ENCODE measurements at regions not wholly inside any gene's neighbourhood (a gene's known extent, or its start where the extent isn't known, plus 50 kb on each side); places are given as distances from the start of the nearest gene placed in this dataset.

DNA sequence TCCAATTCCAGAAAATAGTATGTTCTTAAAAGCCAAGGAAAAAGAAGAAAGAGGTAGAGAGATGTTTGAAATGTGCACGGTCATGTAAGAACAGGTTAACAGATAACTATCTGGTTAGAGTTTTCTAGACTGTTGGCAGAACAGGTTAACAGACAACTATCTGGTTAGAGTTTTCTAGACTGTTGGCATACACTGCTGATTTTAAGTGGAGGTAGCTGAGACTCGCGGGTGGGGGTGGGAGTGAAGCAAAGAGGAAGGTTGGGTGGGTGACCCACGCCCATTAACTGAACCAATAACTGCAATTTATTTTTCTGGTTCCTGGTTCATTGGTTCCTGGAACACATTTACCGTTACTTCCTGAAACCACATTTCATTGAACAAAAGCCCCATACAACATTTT, 157.5 kb downstream of the ELOVL4 start:
- H3F3A ChIP-seq (ENCODE audit: insufficient read depth): no peaks in the 10 kb centered on the region
- no peak overlapping the region for H3K4me3 ChIP-seq
- H3K9ac ChIP-seq: no peak overlapping the region
- H3K27ac ChIP-seq: no peak overlapping the region
- TF ChIP-seq EZH2 (IDR thresholded peaks at IDR 0.05; ENCODE audit: insufficient read depth, poor library complexity, severe bottlenecking) (no peak), EZH2phosphoT487 (IDR thresholded peaks at IDR 0.05; ENCODE audit: insufficient read depth, low read depth) (no peak)
- H4K20me1 ChIP-seq (ENCODE audit: insufficient read depth): no peaks in the 10 kb centered on the region
- no peaks in the 10 kb centered on the region for H3K9me3 ChIP-seq (ENCODE audit: low read depth)
- in situ Hi-C loops (cut with MboI): no loop called here
- H2AFZ ChIP-seq: no peak overlapping the region
- no peak overlapping the region for H3K4me2 ChIP-seq (ENCODE audit: unreplicated experiment)
- 0 out of 2 replicates have a peak, but pooled peaks cover 8% of the 10 kb centered on the region for H3K27me3 ChIP-seq (replicated peaks; ENCODE audit: insufficient read depth)
- 66 to 90% methylated on average over 4 to 5 of the region's 5 CpGs for WGBS, 2 experiments (ENCODE audit: low coverage in 1 of 2, low lambda C conversion rate in 2 of 2, missing lambda C conversion rate in 2 of 2)
- no peaks in the 10 kb centered on the region for H3K79me2 ChIP-seq (ENCODE audit: insufficient read depth)
- no peaks in the 10 kb centered on the region for H3K9me2 ChIP-seq (ENCODE audit: insufficient read depth)
- H3K4me1 ChIP-seq (ENCODE audit: insufficient read depth): no peaks in the 10 kb centered on the region
- DNase-seq: no peak
- no peaks in the 10 kb centered on the region for H3K36me3 ChIP-seq (ENCODE audit: low read depth)

GRCh38 chr6:79788756-79789155, 157.6 kb downstream of the SH3BGRL2 start:
- in situ Hi-C loops (cut with MboI): no loop called here
- Histone ChIP-seq H3K4me3 (no peak overlapping the region), H3K9me3 (ENCODE audit: low read depth) (no peaks in the 10 kb centered on the region), H3F3A (ENCODE audit: insufficient read depth) (no peaks in the 10 kb centered on the region), H3K9me2 (ENCODE audit: insufficient read depth) (no peaks in the 10 kb centered on the region), H3K4me1 (ENCODE audit: insufficient read depth) (no peaks in the 10 kb centered on the region), H4K20me1 (ENCODE audit: insufficient read depth) (no peaks in the 10 kb centered on the region), H3K27me3 (replicated peaks; ENCODE audit: insufficient read depth) (0 out of 2 replicates have a peak, but pooled peaks cover 8% of the 10 kb centered on the region), H3K9ac (no peak overlapping the region), H3K36me3 (ENCODE audit: low read depth) (no peaks in the 10 kb centered on the region), H3K79me2 (ENCODE audit: insufficient read depth) (no peaks in the 10 kb centered on the region), H3K4me2 (ENCODE audit: unreplicated experiment) (no peak overlapping the region), H2AFZ (no peak overlapping the region), H3K27ac (no peak overlapping the region)
- no peak for TF ChIP-seq EZH2phosphoT487 (IDR thresholded peaks at IDR 0.05; ENCODE audit: insufficient read depth, low read depth)
- TF ChIP-seq EZH2 (IDR thresholded peaks at IDR 0.05; ENCODE audit: insufficient read depth, poor library complexity, severe bottlenecking): no peak
- 0 to 10% methylated on average over 1 of the region's 1 CpG for WGBS, 2 experiments (ENCODE audit: low coverage in 1 of 2, low lambda C conversion rate in 2 of 2, missing lambda C conversion rate in 2 of 2)
- DNase-seq: no peak

DNA sequence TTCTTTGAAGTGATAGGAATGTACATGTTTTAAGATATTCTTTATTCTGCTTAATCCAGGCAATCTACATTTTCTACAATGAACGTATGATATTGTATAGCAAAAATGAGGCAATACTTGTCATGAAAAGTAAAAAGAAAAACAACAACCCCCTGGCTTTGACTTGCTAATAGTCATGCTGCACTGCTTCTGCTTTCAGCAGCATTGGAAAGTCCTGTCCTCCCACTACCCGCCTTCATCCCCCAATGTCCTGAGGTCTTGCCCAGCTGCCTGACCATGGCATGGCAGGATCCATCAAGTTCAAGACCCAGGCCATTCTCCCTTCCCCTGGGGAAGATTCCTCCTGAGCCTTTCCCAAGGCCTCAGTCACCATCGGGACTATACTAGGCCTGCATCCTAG, 156.5 kb downstream of the SH3BGRL2 start:
- H3K4me1 ChIP-seq (ENCODE audit: insufficient read depth): no peaks in the 10 kb centered on the region
- no peak overlapping the region for H3K4me3 ChIP-seq
- no peak overlapping the region for H3K9ac ChIP-seq
- TF ChIP-seq EZH2 (IDR thresholded peaks at IDR 0.05; ENCODE audit: insufficient read depth, poor library complexity, severe bottlenecking): no peak
- TF ChIP-seq EZH2phosphoT487 (IDR thresholded peaks at IDR 0.05; ENCODE audit: insufficient read depth, low read depth): no peak
- H3K9me2 ChIP-seq (ENCODE audit: insufficient read depth): no peaks in the 10 kb centered on the region
- H3K36me3 ChIP-seq (ENCODE audit: low read depth): no peaks in the 10 kb centered on the region
- no peaks in the 10 kb centered on the region for H3K79me2 ChIP-seq (ENCODE audit: insufficient read depth)
- H3K27me3 ChIP-seq (replicated peaks; ENCODE audit: insufficient read depth): 0 out of 2 replicates have a peak, but pooled peaks cover 8% of the 10 kb centered on the region
- H3K27ac ChIP-seq: no peak overlapping the region
- in situ Hi-C loops (cut with MboI): no loop called here
- no peak for DNase-seq
- H3K4me2 ChIP-seq (ENCODE audit: unreplicated experiment): no peak overlapping the region
- H4K20me1 ChIP-seq (ENCODE audit: insufficient read depth): no peaks in the 10 kb centered on the region
- WGBS, 2 experiments (ENCODE audit: low coverage in 1 of 2, low lambda C conversion rate in 2 of 2, missing lambda C conversion rate in 2 of 2): 62 to 73% methylated on average over 3 of the region's 3 CpGs
- H3K9me3 ChIP-seq (ENCODE audit: low read depth): no peaks in the 10 kb centered on the region
- H3F3A ChIP-seq (ENCODE audit: insufficient read depth): no peaks in the 10 kb centered on the region
- no peak overlapping the region for H2AFZ ChIP-seq

DNA sequence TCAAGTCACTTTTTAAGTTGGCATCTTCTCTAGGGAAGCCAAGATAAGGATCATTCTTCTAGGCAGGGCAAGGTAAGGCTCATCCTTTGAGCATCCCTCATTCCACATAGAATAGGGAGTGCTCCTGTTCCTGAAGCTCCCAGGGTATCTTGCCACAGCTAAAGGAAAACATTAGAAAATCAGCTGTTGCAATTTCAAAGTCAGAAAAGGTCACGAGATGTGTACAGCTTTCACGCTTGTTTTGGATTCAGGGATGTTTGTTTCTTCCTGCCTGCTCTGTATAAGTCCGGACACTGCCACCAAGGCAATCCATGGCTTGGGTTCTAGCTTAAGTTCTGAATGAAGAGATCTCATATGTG, 153.2 kb downstream of the SH3BGRL2 start:
- in situ Hi-C loops (cut with MboI): no loop called here
- Histone ChIP-seq H3K9me2 (ENCODE audit: insufficient read depth) (no peaks in the 10 kb centered on the region), H2AFZ (no peak overlapping the region), H3K79me2 (ENCODE audit: insufficient read depth) (no peaks in the 10 kb centered on the region), H3K4me2 (ENCODE audit: unreplicated experiment) (no peak overlapping the region), H3K27me3 (replicated peaks; ENCODE audit: insufficient read depth) (0 out of 2 replicates have a peak, but pooled peaks cover 8% of the 10 kb centered on the region), H4K20me1 (ENCODE audit: insufficient read depth) (no peaks in the 10 kb centered on the region), H3K4me3 (no peak overlapping the region), H3F3A (ENCODE audit: insufficient read depth) (no peaks in the 10 kb centered on the region), H3K27ac (no peak overlapping the region), H3K9me3 (ENCODE audit: low read depth) (no peaks in the 10 kb centered on the region), H3K4me1 (ENCODE audit: insufficient read depth) (no peaks in the 10 kb centered on the region), H3K9ac (no peak overlapping the region), H3K36me3 (ENCODE audit: low read depth) (no peaks in the 10 kb centered on the region)
- no peak for DNase-seq
- WGBS, 2 experiments (ENCODE audit: low coverage in 1 of 2, low lambda C conversion rate in 2 of 2, missing lambda C conversion rate in 2 of 2): 8 to 11% methylated on average over 3 of the region's 3 CpGs
- TF ChIP-seq EZH2 (IDR thresholded peaks at IDR 0.05; ENCODE audit: insufficient read depth, poor library complexity, severe bottlenecking) (no peak), EZH2phosphoT487 (IDR thresholded peaks at IDR 0.05; ENCODE audit: insufficient read depth, low read depth) (no peak)
